Aorta (tissue), 5 donors: ENCODE measurements at regions not wholly inside any gene's neighbourhood (a gene's known extent, or its start where the extent isn't known, plus 50 kb on each side); places are given as distances from the start of the nearest gene placed in this dataset.
A peak's percentile ranks its signal among the peaks of the same experiment; 100 is the strongest.

Source experiments
- ATAC-seq: fragments of 200-7000 bp; cut with Tn5 transposase; one replicate; pipeline ENCODE4 v1.9.1; 2022; ENCODE audit warnings: moderate library complexity; ENCODE audit not compliant: low FRiP score
- DNase-seq, 2 donors: peaks; one replicate each; pipeline ENCODE4 v3.0.0-alpha.2; 2020
- H3K27ac ChIP-seq, 2 donors: one replicate each; pipeline ENCODE4 v1.5.1; 2013; ENCODE audit warnings: low read length in 2 of 2, mild to moderate bottlenecking in 2 of 2, moderate library complexity in 2 of 2, control low read depth in 1 of 2, inconsistent platforms in 1 of 2, low read depth in 1 of 2
- H3K27me3 ChIP-seq, 2 donors: one replicate each; pipeline ENCODE4 v1.6.1; 2013; ENCODE audit warnings: control low read depth in 1 of 2, low read length in 1 of 2, mild to moderate bottlenecking in 1 of 2, moderate library complexity in 1 of 2; ENCODE audit not compliant: insufficient read depth in 2 of 2, control insufficient read depth in 1 of 2
- H3K36me3 ChIP-seq, 2 donors: one replicate each; pipeline ENCODE4 v1.6.1; 2013; ENCODE audit warnings: control low read depth in 1 of 2, low read length in 1 of 2, mild to moderate bottlenecking in 1 of 2; ENCODE audit not compliant: insufficient read depth in 2 of 2, control insufficient read depth in 1 of 2
- H3K4me1 ChIP-seq, 2 donors: one replicate each; pipeline ENCODE4 v1.6.1; 2013; ENCODE audit warnings: low read length in 2 of 2, control low read depth in 1 of 2, mild to moderate bottlenecking in 1 of 2, moderate library complexity in 1 of 2; ENCODE audit not compliant: insufficient read depth in 2 of 2, control insufficient read depth in 1 of 2
- H3K4me3 ChIP-seq, 2 donors: one replicate each; pipeline ENCODE4 v1.5.1; 2013; ENCODE audit warnings: low read length in 2 of 2, control low read depth in 1 of 2, mild to moderate bottlenecking in 1 of 2
- H3K9me3 ChIP-seq: one replicate; pipeline ENCODE4 v1.6.1; 2013; ENCODE audit warnings: mild to moderate bottlenecking, low read length; ENCODE audit not compliant: control insufficient read depth
- WGBS, 2 donors: extraction: QIAGEN DNeasy Blood & Tissue Kit; methylation state at CpG; one replicate each; pipeline ENCODE4 v1.1.7; 2013; 5-methylcytosine and 5-hydroxymethylcytosine counted together
- intact Hi-C, 2 donors: fragments of 100-400 bp; cut with DNase I; formaldehyde crosslinking; loops; one replicate each; pipeline versions ENCODE4 v1.14.2 to v1.15.0; 2022
- donor health status: healthy with polysubstance abuse.
- donor health status: Bipolar disorder and iron deficiency.
- donor health status: DM: no; HTN: no; CAD: no.
- donor health status: DM: no; HTN: no; CAD: no.
- donor health status: DM: yes; HTN: yes; CAD: no.

GRCh38 chr11:33944693-33945424 lies 53.0 kb upstream of the LMO2 start:
- Histone ChIP-seq H3K4me1 (peaks cover 0 to 4% of the 10 kb centered on the region in 2 donors), H3K27me3 (no peaks in the 10 kb centered on the region), H3K36me3 (no peaks in the 10 kb centered on the region), H3K27ac (no peak overlapping the region), H3K9me3 (no peaks in the 10 kb centered on the region), H3K4me3 (no peak overlapping the region)
- ATAC-seq = no peak
- intact Hi-C loops = loop anchor here in 1 of 2 donors (5.0 kb wide), 1 partner anchor 43 kb away; no protein-coding TSS in a partner anchor
- DNase-seq = no peak
- 96 to 97% methylated on average over 6 of the region's 6 CpGs for WGBS, 2 donors

DNA sequence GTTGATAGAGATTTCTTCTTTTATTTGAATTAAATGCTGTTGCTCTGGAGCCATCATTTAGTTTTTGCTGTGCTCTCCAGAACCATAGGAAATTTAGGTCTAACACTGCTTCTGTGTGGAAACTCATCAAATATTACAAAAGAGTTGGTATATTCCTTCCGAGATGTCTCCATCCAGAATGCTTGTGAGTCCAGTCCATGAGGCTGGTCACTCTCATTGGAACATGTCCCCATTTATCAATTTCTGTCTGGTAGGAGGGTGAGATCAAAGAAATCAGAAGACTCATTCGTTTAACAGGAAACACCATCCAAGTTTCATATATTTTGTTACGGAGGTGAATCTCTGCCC lies 52.4 kb upstream of the LMO2 start:
- WGBS, 2 donors = 95 to 96% methylated on average over 3 of the region's 3 CpGs
- no peak for DNase-seq
- peaks cover 0 to 4% of the 10 kb centered on the region in 2 donors for H3K4me1 ChIP-seq
- ATAC-seq = no peak
- intact Hi-C loops = loop anchor here in 1 of 2 donors (5.0 kb wide), 1 partner anchor 42 kb away; no protein-coding TSS in a partner anchor
- H3K27ac ChIP-seq = no peak overlapping the region
- H3K27me3 ChIP-seq = no peaks in the 10 kb centered on the region
- H3K9me3 ChIP-seq = no peaks in the 10 kb centered on the region
- H3K4me3 ChIP-seq = no peak overlapping the region
- H3K36me3 ChIP-seq = no peaks in the 10 kb centered on the region

GRCh38 chr11:33942954-33943353 lies 51.1 kb upstream of the LMO2 start:
- 1 to 5% methylated on average over 4 of the region's 4 CpGs for WGBS, 2 donors
- Histone ChIP-seq H3K27me3 (no peaks in the 10 kb centered on the region), H3K4me3 (no peak overlapping the region), H3K4me1 (peaks cover 0 to 7% of the 10 kb centered on the region in 2 donors), H3K36me3 (no peaks in the 10 kb centered on the region), H3K9me3 (no peaks in the 10 kb centered on the region), H3K27ac (peak overlapping the region in 1 of 2 donors; percentile 50)
- intact Hi-C loops = loop anchor here in 1 of 2 donors (5.0 kb wide), 1 partner anchor 41 kb away; no protein-coding TSS in a partner anchor
- ATAC-seq (peak; percentile 69), DNase-seq (peak; percentile 79 to 80)

- intact Hi-C loops = loop anchor here in 1 of 2 donors (5.0 kb wide), 1 partner anchor 39 kb away; no protein-coding TSS in a partner anchor
- no peaks in the 10 kb centered on the region for H3K36me3 ChIP-seq
- no peak overlapping the region for H3K4me3 ChIP-seq
- no peak overlapping the region for H3K27ac ChIP-seq
- no peaks in the 10 kb centered on the region for H3K9me3 ChIP-seq
- peaks cover 2 to 7% of the 10 kb centered on the region in 2 donors for H3K4me1 ChIP-seq
- peak in 1 of 2 donors; percentile 56 for DNase-seq
- 4 to 5% methylated on average over 7 of the region's 7 CpGs for WGBS, 2 donors
- no peaks in the 10 kb centered on the region for H3K27me3 ChIP-seq
- peak; percentile 49 for ATAC-seq
Observed at GRCh38 chr11:33941637-33942160, 49.8 kb upstream of the LMO2 start.
